ENCODE measurements at regions not wholly inside any gene's neighbourhood (a gene's known extent, or its start where the extent isn't known, plus 50 kb on each side); places are given as distances from the start of the nearest gene placed in this dataset.

- no peak overlapping the region for H3K27ac ChIP-seq (ENCODE audit: extremely low read depth, low read depth, low read length)
- in situ Hi-C loops (cut with MboI), result no loop called here
- no peak overlapping the region for H3K4me2 ChIP-seq (ENCODE audit: insufficient read depth, low read length)
- POLR2A ChIA-PET, result no interaction called here
- no peaks in the 10 kb centered on the region for H3K36me3 ChIP-seq (ENCODE audit: control insufficient read depth, insufficient read depth, low read length)
- H3K9me1 ChIP-seq (ENCODE audit: control insufficient read depth, insufficient read depth, low read length), result no peaks in the 10 kb centered on the region
- CTCF ChIA-PET (ENCODE audit: low intra/inter-chr PET ratio), result no interaction called here
- BruUV-seq (replicated peaks), result no TSS peak
- TF ChIP-seq HMG20B (CRISPR knock-in tag; IDR thresholded peaks at IDR 0.05) (no peak), ZBTB1 (CRISPR knock-in tag; IDR thresholded peaks at IDR 0.05; ENCODE audit: borderline replicate concordance, low read depth) (no peak), MCM3 (IDR thresholded peaks at IDR 0.05) (no peak), TCF7 (IDR thresholded peaks at IDR 0.05; ENCODE audit: borderline replicate concordance) (no peak), PHTF2 (CRISPR knock-in tag; IDR thresholded peaks at IDR 0.05) (no peak), ZKSCAN3 (CRISPR knock-in tag; IDR thresholded peaks at IDR 0.05) (no peak), SRSF3 (IDR thresholded peaks at IDR 0.05; ENCODE audit: insufficient read depth, low read length) (no peak), FOS (IDR thresholded peaks at IDR 0.05; ENCODE audit: extremely low read depth, insufficient read length) (no peak), GTF2A2 (tag; IDR thresholded peaks at IDR 0.05) (no peak), CREB5 (CRISPR knock-in tag; IDR thresholded peaks at IDR 0.05) (no peak), TEAD1 (CRISPR knock-in tag; IDR thresholded peaks at IDR 0.05) (no peak), ZNF592 (IDR thresholded peaks at IDR 0.05) (no peak), EWSR1 (IDR thresholded peaks at IDR 0.05; ENCODE audit: borderline replicate concordance, low read depth, partially characterized antibody) (no peak), ATF6 (CRISPR knock-in tag; IDR thresholded peaks at IDR 0.05) (no peak), U2AF2 (optimal IDR thresholded peaks at IDR 0.05; ENCODE audit: low read depth, low read length) (no peak), SMAD2 (IDR thresholded peaks at IDR 0.05; ENCODE audit: low read depth, low read length) (no peak), DDX20 (tag; IDR thresholded peaks at IDR 0.05; ENCODE audit: low read depth) (no peak)
- no peaks in the 10 kb centered on the region for H3K9me3 ChIP-seq (replicated peaks; ENCODE audit: control insufficient read depth, insufficient read depth, low read depth, low read length)
- H3K27me3 ChIP-seq (ENCODE audit: control insufficient read depth in 2 of 2, insufficient read depth in 2 of 2, low read length in 2 of 2), result no peaks in the 10 kb centered on the region
- ATAC-seq, result no peak
- H3K4me3 ChIP-seq, result no peak overlapping the region
- no peak for DNase-seq (ENCODE audit: extremely low read depth in 1 of 4, low spot score in 3 of 4)
- WGBS (ENCODE audit: insufficient coverage, low coverage, missing lambda C conversion rate), result 19% methylated on average over 2 of the region's 2 CpGs
- intact Hi-C loops (cut with micrococcal nuclease), result no loop called here
- no peaks in the 10 kb centered on the region for H3K4me1 ChIP-seq (replicated peaks in 1 of 2; ENCODE audit: control insufficient read depth in 2 of 2, insufficient read depth in 2 of 2, low read length in 2 of 2)
- no peak overlapping the region for H3K9ac ChIP-seq (ENCODE audit: insufficient read depth in 1 of 2, low read depth in 2 of 2, low read length in 2 of 2)
- no peak overlapping the region for H2AFZ ChIP-seq (ENCODE audit: low read depth, low read length)
- H3K79me2 ChIP-seq (ENCODE audit: control insufficient read depth, insufficient read depth, low read length), result no peaks in the 10 kb centered on the region
- H4K20me1 ChIP-seq (replicated peaks; ENCODE audit: control insufficient read depth, insufficient read depth, low read length), result no peaks in the 10 kb centered on the region
- no peak for FAIRE-seq
Measured at GRCh38 chr13:38477676-38478075, 128.0 kb downstream of the UFM1 start.
